K562 (cell line): ENCODE measurements at regions not wholly inside any gene's neighbourhood (a gene's known extent, or its start where the extent isn't known, plus 50 kb on each side); places are given as distances from the start of the nearest gene placed in this dataset.

ENCODE experiments used
- ATAC-seq: fragments of 200-7000 bp; cut with Tn5 transposase; 3 replicates; pipeline ENCODE4 v1.9.1; 2020; ENCODE audit warnings: moderate library complexity
- BruUV-seq: library from RNA; stranded (reverse); fragments of 400-500 nt; replicated peaks from 2 replicates; lab custom pipeline; 2021; lab: Mats Ljungman, UMichigan
- CTCF ChIA-PET: fragments of 300-600 bp; formaldehyde crosslinking; extraction: SDS; loops from one replicate; lab custom pipeline; 2021; ENCODE audit warnings: low intra/inter-chr PET ratio; lab: Yijun Ruan, JAX
- POLR2A ChIA-PET: fragments of 300-600, 350-650 bp; sonication (Branson Sonifier 250); formaldehyde crosslinking; extraction: SDS; loops from one replicate; lab custom pipeline; 2021; ENCODE audit warnings: antibody characterized with exemption, inconsistent platforms; lab: Yijun Ruan, JAX
- DNase-seq, 4 experiments: peaks; one replicate each; pipeline versions ENCODE4 v3.0.0 to v3.0.0-alpha.2; 2011 to 2018; ENCODE audit warnings: low spot score in 3 of 4, mixed read lengths in 3 of 4; ENCODE audit errors: extremely low read depth in 1 of 4
- FAIRE-seq: peaks from 2 replicates; lab custom pipeline; 2011; peaks lifted over from hg19 to GRCh38; lab: Jason Lieb, UNC
- H2AFZ ChIP-seq: 2 replicates; pipeline ENCODE4 v1.6.0; 2011; ENCODE audit warnings: low read depth, low read length, control low read depth, inconsistent platforms
- H3K27ac ChIP-seq: fragments of 200-600 bp; 3 replicates; pipeline ENCODE4 v1.8.0; 2011; ENCODE audit warnings: low read depth, mild to moderate bottlenecking, control low read depth, inconsistent platforms, low read length, moderate library complexity, mixed read lengths; ENCODE audit errors: extremely low read depth
- H3K27me3 ChIP-seq, 2 experiments: fragments of 300-600 bp in 1 of 2; 2 replicates in 1 of 2; 3 replicates in 1 of 2; pipeline versions ENCODE4 v1.6.0 to v1.8.0; 2011; ENCODE audit warnings: inconsistent platforms in 2 of 2, low read length in 2 of 2, mild to moderate bottlenecking in 1 of 2, mixed read lengths in 1 of 2, moderate library complexity in 1 of 2; ENCODE audit not compliant: control insufficient read depth in 2 of 2, insufficient read depth in 2 of 2
- H3K36me3 ChIP-seq: fragments of 300-600 bp; 3 replicates; pipeline ENCODE4 v1.8.0; 2011; ENCODE audit warnings: mild to moderate bottlenecking, low read length, inconsistent platforms; ENCODE audit not compliant: control insufficient read depth, insufficient read depth
- H3K4me1 ChIP-seq, 2 experiments: fragments of 200-600 bp in 1 of 2; replicated peaks in 1 of 2; 2 replicates in 1 of 2; 3 replicates in 1 of 2; pipeline versions ENCODE4 v1.5.1 to v1.8.0; 2011; ENCODE audit warnings: inconsistent platforms in 2 of 2, low read length in 2 of 2, mild to moderate bottlenecking in 1 of 2, mixed read lengths in 1 of 2, moderate library complexity in 1 of 2; ENCODE audit not compliant: control insufficient read depth in 2 of 2, insufficient read depth in 2 of 2
- H3K4me2 ChIP-seq: 2 replicates; pipeline ENCODE4 v1.6.1; 2011; ENCODE audit warnings: low read length, control low read depth, inconsistent platforms, mixed read lengths; ENCODE audit not compliant: insufficient read depth
- H3K4me3 ChIP-seq: fragments of 200-600 bp; sonication (generic), shearing (Covaris generic); 2 replicates; pipeline ENCODE4 v1.5.1; 2016; ENCODE audit warnings: control low read depth, inconsistent platforms
- H3K79me2 ChIP-seq: fragments of 200-600 bp; 3 replicates; pipeline ENCODE4 v1.8.0; 2011; ENCODE audit warnings: low read length, inconsistent platforms; ENCODE audit not compliant: control insufficient read depth, insufficient read depth
- H3K9ac ChIP-seq, 2 experiments: 2 replicates each; pipeline versions ENCODE4 v1.6.0 to v1.6.1; 2011; ENCODE audit warnings: low read depth in 2 of 2, low read length in 2 of 2, control low read depth in 1 of 2, inconsistent platforms in 1 of 2, mild to moderate bottlenecking in 1 of 2, mixed read lengths in 1 of 2; ENCODE audit not compliant: insufficient read depth in 1 of 2
- H3K9me1 ChIP-seq: one replicate; pipeline ENCODE4 v1.6.0; 2011; ENCODE audit warnings: inconsistent platforms, mild to moderate bottlenecking, low read length, moderate library complexity; ENCODE audit not compliant: control insufficient read depth, insufficient read depth
- H3K9me3 ChIP-seq: replicated peaks from 2 replicates; pipeline ENCODE4 v1.5.1; 2011; ENCODE audit warnings: low read depth, low read length, inconsistent platforms; ENCODE audit not compliant: control insufficient read depth, insufficient read depth
- H4K20me1 ChIP-seq: replicated peaks from 2 replicates; pipeline ENCODE4 v1.6.1; 2011; ENCODE audit warnings: low read length, inconsistent platforms, mixed read lengths; ENCODE audit not compliant: control insufficient read depth, insufficient read depth
- DIDO1 ChIP-seq: fragments of 450-650 bp; IDR thresholded peaks from 2 replicates; pipeline ENCODE4 v1.6.1; 2016; ENCODE audit warnings: low read depth, missing biosample characterization, missing genetic modification characterization
- TAF7 ChIP-seq: fragments of 450-650 bp; IDR thresholded peaks from 2 replicates; pipeline ENCODE4 v1.6.1; 2016; ENCODE audit warnings: missing genetic modification characterization, missing compliant biosample characterization
- ZNF644 ChIP-seq: fragments of 200-800 bp; sonication (Bioruptor generic); IDR thresholded peaks from 2 replicates; pipeline ENCODE4 v1.6.1; 2016; ENCODE audit warnings: low read depth, missing genetic modification characterization, missing compliant biosample characterization
- ZNF785 ChIP-seq: fragments of 250-450 bp; sonication (Bioruptor Pico); IDR thresholded peaks from 2 replicates; pipeline ENCODE4 v1.4.0; 2020; ENCODE audit warnings: mild to moderate bottlenecking
- WGBS: fragments of 100-300 bp; shearing (Covaris generic); methylation state at CpG from one replicate; pipeline ENCODE4 v1.1.6; 2016; ENCODE audit warnings: low coverage, mixed read lengths; ENCODE audit not compliant: insufficient coverage; ENCODE audit errors: missing lambda C conversion rate; 5-methylcytosine and 5-hydroxymethylcytosine counted together
- in situ Hi-C: fragments of 300-500 bp; cut with MboI; formaldehyde crosslinking; loops from 4 replicates; pipeline ENCODE4 v1.15.0; 2018; ENCODE audit warnings: inconsistent platforms, mixed read lengths
- intact Hi-C: fragments of 100-400 bp; cut with micrococcal nuclease; formaldehyde crosslinking; loops from 2 replicates; pipeline ENCODE4 v1.14.2; 2022
- TF ChIP-seq, protein P1 (sequence below): conservative IDR thresholded peaks from 2 replicates; pipeline ENCODE4 v1.6.1; 2011; ENCODE audit warnings: low read depth, mild to moderate bottlenecking, low read length; ENCODE audit not compliant: control insufficient read depth
- TF ChIP-seq, protein P2 (sequence below): fragments of 450-650 bp; IDR thresholded peaks from 2 replicates; pipeline ENCODE4 v1.7.1; 2018; ENCODE audit warnings: mild to moderate bottlenecking, low read depth; ENCODE audit not compliant: partially characterized antibody
- TF ChIP-seq, protein P3 (sequence below): fragments of 450-650 bp; formaldehyde crosslinking; IDR thresholded peaks from 2 replicates; pipeline ENCODE4 v1.4.0; 2020; ENCODE audit warnings: mild to moderate bottlenecking, moderate library complexity

DNA sequence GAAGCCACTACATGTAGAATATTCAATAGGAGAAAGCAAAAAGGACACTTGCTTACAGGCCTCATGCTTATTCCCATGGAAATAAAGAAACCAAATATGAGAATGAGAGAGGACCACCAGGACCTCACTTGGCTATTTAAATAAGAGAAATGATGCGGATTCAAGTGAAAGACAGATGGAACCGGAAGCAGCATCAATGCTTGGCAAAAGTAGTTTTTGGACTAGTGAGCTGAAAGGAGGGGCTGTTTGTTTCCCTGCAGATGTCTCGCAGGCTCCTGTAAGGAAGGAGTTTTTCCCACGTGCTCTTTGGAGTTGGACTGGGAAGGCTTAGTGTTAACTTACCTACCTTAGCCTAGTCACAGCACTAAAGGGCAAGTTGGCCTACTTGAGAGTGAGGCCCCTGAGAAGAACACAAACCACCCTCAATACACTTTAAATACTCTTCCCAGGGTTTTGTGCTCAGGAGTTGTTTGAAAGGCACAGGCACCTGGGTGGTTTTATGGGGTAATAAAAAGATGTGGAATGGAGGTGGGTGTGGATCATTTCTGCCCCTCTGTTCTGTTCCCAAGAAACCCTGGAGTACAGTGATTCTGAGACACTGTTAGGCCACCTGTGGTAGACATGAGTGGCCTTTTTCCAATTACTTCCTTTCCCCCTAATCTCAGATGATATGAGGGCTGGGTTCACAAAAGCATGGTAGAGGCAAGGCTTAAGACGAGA, 113.3 kb upstream of the C1GALT1C1 start (continued):
- TF ChIP-seq, protein P1, sequence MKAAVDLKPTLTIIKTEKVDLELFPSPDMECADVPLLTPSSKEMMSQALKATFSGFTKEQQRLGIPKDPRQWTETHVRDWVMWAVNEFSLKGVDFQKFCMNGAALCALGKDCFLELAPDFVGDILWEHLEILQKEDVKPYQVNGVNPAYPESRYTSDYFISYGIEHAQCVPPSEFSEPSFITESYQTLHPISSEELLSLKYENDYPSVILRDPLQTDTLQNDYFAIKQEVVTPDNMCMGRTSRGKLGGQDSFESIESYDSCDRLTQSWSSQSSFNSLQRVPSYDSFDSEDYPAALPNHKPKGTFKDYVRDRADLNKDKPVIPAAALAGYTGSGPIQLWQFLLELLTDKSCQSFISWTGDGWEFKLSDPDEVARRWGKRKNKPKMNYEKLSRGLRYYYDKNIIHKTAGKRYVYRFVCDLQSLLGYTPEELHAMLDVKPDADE = no peak

GRCh38 chrX:120741452-120741851, 111.6 kb upstream of the C1GALT1C1 start:
- in situ Hi-C loops = no loop called here
- no peak overlapping the region for H3K4me2 ChIP-seq
- no peaks in the 10 kb centered on the region for H3K9me1 ChIP-seq
- BruUV-seq = no TSS peak
- peaks cover 0 to 2% of the 10 kb centered on the region in 2 experiments; a peak in 3 of 5 replicates for H3K27me3 ChIP-seq
- H3K4me1 ChIP-seq = no peaks in the 10 kb centered on the region
- H3K36me3 ChIP-seq = no peaks in the 10 kb centered on the region
- FAIRE-seq = no peak
- no peak for TF ChIP-seq ZNF785 (CRISPR knock-in tag)
- TF ChIP-seq DIDO1 (tag) = no peak
- TF ChIP-seq, protein P2, sequence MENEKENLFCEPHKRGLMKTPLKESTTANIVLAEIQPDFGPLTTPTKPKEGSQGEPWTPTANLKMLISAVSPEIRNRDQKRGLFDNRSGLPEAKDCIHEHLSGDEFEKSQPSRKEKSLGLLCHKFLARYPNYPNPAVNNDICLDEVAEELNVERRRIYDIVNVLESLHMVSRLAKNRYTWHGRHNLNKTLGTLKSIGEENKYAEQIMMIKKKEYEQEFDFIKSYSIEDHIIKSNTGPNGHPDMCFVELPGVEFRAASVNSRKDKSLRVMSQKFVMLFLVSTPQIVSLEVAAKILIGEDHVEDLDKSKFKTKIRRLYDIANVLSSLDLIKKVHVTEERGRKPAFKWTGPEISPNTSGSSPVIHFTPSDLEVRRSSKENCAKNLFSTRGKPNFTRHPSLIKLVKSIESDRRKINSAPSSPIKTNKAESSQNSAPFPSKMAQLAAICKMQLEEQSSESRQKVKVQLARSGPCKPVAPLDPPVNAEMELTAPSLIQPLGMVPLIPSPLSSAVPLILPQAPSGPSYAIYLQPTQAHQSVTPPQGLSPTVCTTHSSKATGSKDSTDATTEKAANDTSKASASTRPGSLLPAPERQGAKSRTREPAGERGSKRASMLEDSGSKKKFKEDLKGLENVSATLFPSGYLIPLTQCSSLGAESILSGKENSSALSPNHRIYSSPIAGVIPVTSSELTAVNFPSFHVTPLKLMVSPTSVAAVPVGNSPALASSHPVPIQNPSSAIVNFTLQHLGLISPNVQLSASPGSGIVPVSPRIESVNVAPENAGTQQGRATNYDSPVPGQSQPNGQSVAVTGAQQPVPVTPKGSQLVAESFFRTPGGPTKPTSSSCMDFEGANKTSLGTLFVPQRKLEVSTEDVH = no peak
- no peak for TF ChIP-seq TAF7
- TF ChIP-seq ZNF644 (tag) = no peak
- TF ChIP-seq, protein P3, sequence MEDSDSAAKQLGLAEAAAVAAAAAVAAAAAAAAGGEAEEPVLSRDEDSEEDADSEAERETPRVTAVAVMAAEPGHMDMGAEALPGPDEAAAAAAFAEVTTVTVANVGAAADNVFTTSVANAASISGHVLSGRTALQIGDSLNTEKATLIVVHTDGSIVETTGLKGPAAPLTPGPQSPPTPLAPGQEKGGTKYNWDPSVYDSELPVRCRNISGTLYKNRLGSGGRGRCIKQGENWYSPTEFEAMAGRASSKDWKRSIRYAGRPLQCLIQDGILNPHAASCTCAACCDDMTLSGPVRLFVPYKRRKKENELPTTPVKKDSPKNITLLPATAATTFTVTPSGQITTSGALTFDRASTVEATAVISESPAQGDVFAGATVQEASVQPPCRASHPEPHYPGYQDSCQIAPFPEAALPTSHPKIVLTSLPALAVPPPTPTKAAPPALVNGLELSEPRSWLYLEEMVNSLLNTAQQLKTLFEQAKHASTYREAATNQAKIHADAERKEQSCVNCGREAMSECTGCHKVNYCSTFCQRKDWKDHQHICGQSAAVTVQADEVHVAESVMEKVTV (CRISPR knock-in tag) = no peak
- no peak for DNase-seq
- no peaks in the 10 kb centered on the region for H3K79me2 ChIP-seq
- 0% methylated on average over 3 of the region's 3 CpGs for WGBS
- H3K9ac ChIP-seq = no peak overlapping the region
- ATAC-seq = no peak
- ChIA-PET CTCF (no interaction called here), POLR2A (no interaction called here)
- H3K4me3 ChIP-seq = no peak overlapping the region
- no peaks in the 10 kb centered on the region for H4K20me1 ChIP-seq
- no peaks in the 10 kb centered on the region for H3K9me3 ChIP-seq
- H3K27ac ChIP-seq = no peak overlapping the region
- no peak overlapping the region for H2AFZ ChIP-seq
- intact Hi-C loops = no loop called here
